Bronchial epithelial cell (primary cell): ENCODE measurements at regions not wholly inside any gene's neighbourhood (a gene's known extent, or its start where the extent isn't known, plus 50 kb on each side); places are given as distances from the start of the nearest gene placed in this dataset.

Source experiments
- DNase-seq: peaks from one replicate; pipeline ENCODE4 v3.0.0-alpha.2; 2010; ENCODE audit warnings: low read depth
- FAIRE-seq: peaks from 2 replicates; lab custom pipeline; 2011; peaks lifted over from hg19 to GRCh38; lab: Jason Lieb, UNC
- H3K27me3 ChIP-seq: 2 replicates; pipeline ENCODE4 v1.5.1; 2011; ENCODE audit warnings: low read length; ENCODE audit not compliant: control insufficient read depth, insufficient read depth
- H3K36me3 ChIP-seq: 2 replicates; pipeline ENCODE4 v1.5.1; 2011; ENCODE audit warnings: low read length; ENCODE audit not compliant: control insufficient read depth, insufficient read depth
- H3K4me3 ChIP-seq: 2 replicates; pipeline ENCODE4 v1.5.1; 2011; ENCODE audit warnings: mild to moderate bottlenecking, low read depth, low read length, control low read depth
- CTCF ChIP-seq: IDR thresholded peaks from 2 replicates; pipeline ENCODE4 v1.5.1; 2011; ENCODE audit warnings: mild to moderate bottlenecking, moderate library complexity, low read length, control low read depth, inconsistent platforms; ENCODE audit not compliant: insufficient read depth, severe bottlenecking

GRCh38 chr1:29546496-29546895 is 310.2 kb downstream of the PTPRU start:
- Histone ChIP-seq H3K27me3 (no peaks in the 10 kb centered on the region), H3K36me3 (no peaks in the 10 kb centered on the region), H3K4me3 (no peak overlapping the region)
- no peak for TF ChIP-seq CTCF
- DNase-seq (no peak), FAIRE-seq (no peak)

GRCh38 chr1:29544406-29544805 is 308.1 kb downstream of the PTPRU start:
- no peak for TF ChIP-seq CTCF
- FAIRE-seq (no peak), DNase-seq (no peak)
- Histone ChIP-seq H3K36me3 (no peaks in the 10 kb centered on the region), H3K27me3 (no peaks in the 10 kb centered on the region), H3K4me3 (no peak overlapping the region)

- no peaks in the 10 kb centered on the region for H3K27me3 ChIP-seq
- no peak overlapping the region for H3K4me3 ChIP-seq
- no peak for TF ChIP-seq CTCF
- no peak for FAIRE-seq
- H3K36me3 ChIP-seq, result no peaks in the 10 kb centered on the region
- DNase-seq, result no peak
Observed at GRCh38 chr1:29543586-29543985, 307.3 kb downstream of the PTPRU start.

- TF ChIP-seq CTCF, result no peak
- DNase-seq, result no peak
- H3K36me3 ChIP-seq, result no peaks in the 10 kb centered on the region
- FAIRE-seq, result no peak
- no peaks in the 10 kb centered on the region for H3K27me3 ChIP-seq
- H3K4me3 ChIP-seq, result no peak overlapping the region
Observed at GRCh38 chr1:29542548-29542947, 306.2 kb downstream of the PTPRU start.

- H3K4me3 ChIP-seq, result no peak overlapping the region
- H3K27me3 ChIP-seq, result no peaks in the 10 kb centered on the region
- no peak for FAIRE-seq
- DNase-seq, result no peak
- no peaks in the 10 kb centered on the region for H3K36me3 ChIP-seq
- no peak for TF ChIP-seq CTCF
Observed at GRCh38 chr1:29541631-29542030, 305.3 kb downstream of the PTPRU start.

- H3K36me3 ChIP-seq, result no peaks in the 10 kb centered on the region
- DNase-seq (no peak), FAIRE-seq (no peak)
- H3K4me3 ChIP-seq, result no peak overlapping the region
- no peaks in the 10 kb centered on the region for H3K27me3 ChIP-seq
- TF ChIP-seq CTCF, result no peak
Observed at GRCh38 chr1:29540801-29541357, 304.6 kb downstream of the PTPRU start.
